HUES48 (cell line): ENCODE measurements at regions not wholly inside any gene's neighbourhood (a gene's known extent, or its start where the extent isn't known, plus 50 kb on each side); places are given as distances from the start of the nearest gene placed in this dataset.

Experiments
- H3K27ac ChIP-seq: one replicate; pipeline ENCODE4 v1.7.0; 2013; ENCODE audit warnings: low read depth, low read length, inconsistent platforms
- H3K27me3 ChIP-seq: 2 replicates; pipeline ENCODE4 v1.6.1; 2013; ENCODE audit warnings: mild to moderate bottlenecking, low read length; ENCODE audit not compliant: control insufficient read depth, insufficient read depth
- H3K36me3 ChIP-seq: 2 replicates; pipeline ENCODE4 v1.6.1; 2013; ENCODE audit warnings: low read length; ENCODE audit not compliant: control insufficient read depth, insufficient read depth
- H3K4me1 ChIP-seq: 2 replicates; pipeline ENCODE4 v1.6.1; 2013; ENCODE audit warnings: mild to moderate bottlenecking, low read length; ENCODE audit not compliant: control insufficient read depth, insufficient read depth
- H3K4me3 ChIP-seq: 2 replicates; pipeline ENCODE4 v1.5.1; 2013; ENCODE audit warnings: mild to moderate bottlenecking, low read depth, low read length
- H3K9ac ChIP-seq: 2 replicates; pipeline ENCODE4 v1.6.1; 2013; ENCODE audit warnings: mild to moderate bottlenecking, low read depth, low read length, moderate library complexity
- H3K9me3 ChIP-seq: 2 replicates; pipeline ENCODE4 v1.6.1; 2013; ENCODE audit warnings: low read length; ENCODE audit not compliant: control insufficient read depth, insufficient read depth

GRCh38 chr1:99115231-99115630, 110.6 kb upstream of the PLPPR5 start:
- Histone ChIP-seq H3K4me3 (no peak overlapping the region), H3K4me1 (peaks cover 5% of the 10 kb centered on the region; the same call in 1 of the 2 replicates), H3K9me3 (no peaks in the 10 kb centered on the region), H3K9ac (no peak overlapping the region), H3K27ac (no peak overlapping the region), H3K27me3 (no peaks in the 10 kb centered on the region), H3K36me3 (no peaks in the 10 kb centered on the region)

GRCh38 chr1:99119188-99119587, 114.5 kb upstream of the PLPPR5 start:
- Histone ChIP-seq H3K27ac (no peak overlapping the region), H3K27me3 (no peaks in the 10 kb centered on the region), H3K4me1 (no peaks in the 10 kb centered on the region), H3K9ac (no peak overlapping the region), H3K36me3 (no peaks in the 10 kb centered on the region), H3K4me3 (no peak overlapping the region), H3K9me3 (no peaks in the 10 kb centered on the region)

- Histone ChIP-seq H3K27me3 (no peaks in the 10 kb centered on the region), H3K27ac (no peak overlapping the region), H3K4me3 (no peak overlapping the region), H3K36me3 (no peaks in the 10 kb centered on the region), H3K9me3 (no peaks in the 10 kb centered on the region), H3K4me1 (no peaks in the 10 kb centered on the region), H3K9ac (no peak overlapping the region)
Observed at GRCh38 chr1:99122039-99122438, 117.4 kb upstream of the PLPPR5 start.

- no peaks in the 10 kb centered on the region for H3K27me3 ChIP-seq
- H3K27ac ChIP-seq = no peak overlapping the region
- no peaks in the 10 kb centered on the region for H3K9me3 ChIP-seq
- no peaks in the 10 kb centered on the region for H3K4me1 ChIP-seq
- H3K4me3 ChIP-seq = no peak overlapping the region
- no peaks in the 10 kb centered on the region for H3K36me3 ChIP-seq
- no peak overlapping the region for H3K9ac ChIP-seq
Observed at GRCh38 chr1:99123936-99124335, 119.3 kb upstream of the PLPPR5 start.

GRCh38 chr1:99131546-99131945, 126.9 kb upstream of the PLPPR5 start:
- H3K4me3 ChIP-seq = no peak overlapping the region
- no peak overlapping the region for H3K27ac ChIP-seq
- peaks cover 17% of the 10 kb centered on the region for H3K4me1 ChIP-seq
- H3K9ac ChIP-seq = no peak overlapping the region
- H3K36me3 ChIP-seq = no peaks in the 10 kb centered on the region
- H3K9me3 ChIP-seq = peaks cover 2% of the 10 kb centered on the region; the same call in 1 of the 2 replicates
- no peaks in the 10 kb centered on the region for H3K27me3 ChIP-seq

GRCh38 chr1:99133756-99134500, 129.3 kb upstream of the PLPPR5 start:
- H3K4me3 ChIP-seq = no peak overlapping the region
- no peaks in the 10 kb centered on the region for H3K36me3 ChIP-seq
- H3K27me3 ChIP-seq = no peaks in the 10 kb centered on the region
- peaks cover 9% of the 10 kb centered on the region for H3K9me3 ChIP-seq
- peaks cover 17% of the 10 kb centered on the region for H3K4me1 ChIP-seq
- H3K9ac ChIP-seq = no peak overlapping the region
- H3K27ac ChIP-seq = no peak overlapping the region

GRCh38 chr1:99137554-99138206, 126.6 kb upstream of the PLPPR4 start:
- no peaks in the 10 kb centered on the region for H3K27me3 ChIP-seq
- peak overlapping the region; percentile 92 for H3K27ac ChIP-seq
- peaks cover 4% of the 10 kb centered on the region for H3K4me1 ChIP-seq
- H3K4me3 ChIP-seq = 0 out of 2 replicates have a peak overlapping the region, but pooled peaks have one; percentile 20
- H3K36me3 ChIP-seq = no peaks in the 10 kb centered on the region
- H3K9ac ChIP-seq = no peak overlapping the region
- peaks cover 11% of the 10 kb centered on the region for H3K9me3 ChIP-seq

GRCh38 chr1:99139876-99140275, 124.4 kb upstream of the PLPPR4 start:
- no peak overlapping the region for H3K27ac ChIP-seq
- H3K9me3 ChIP-seq = peaks cover 11% of the 10 kb centered on the region
- no peaks in the 10 kb centered on the region for H3K36me3 ChIP-seq
- no peak overlapping the region for H3K4me3 ChIP-seq
- no peak overlapping the region for H3K9ac ChIP-seq
- no peaks in the 10 kb centered on the region for H3K4me1 ChIP-seq
- no peaks in the 10 kb centered on the region for H3K27me3 ChIP-seq

- H3K36me3 ChIP-seq = no peaks in the 10 kb centered on the region
- H3K4me1 ChIP-seq = no peaks in the 10 kb centered on the region
- no peaks in the 10 kb centered on the region for H3K9me3 ChIP-seq
- H3K27ac ChIP-seq = no peak overlapping the region
- no peak overlapping the region for H3K4me3 ChIP-seq
- H3K9ac ChIP-seq = no peak overlapping the region
- no peaks in the 10 kb centered on the region for H3K27me3 ChIP-seq
Observed at GRCh38 chr1:99146129-99146848, 118.0 kb upstream of the PLPPR4 start.

GRCh38 chr1:99149952-99150351, 114.3 kb upstream of the PLPPR4 start:
- no peaks in the 10 kb centered on the region for H3K9me3 ChIP-seq
- H3K4me3 ChIP-seq = no peak overlapping the region
- no peaks in the 10 kb centered on the region for H3K27me3 ChIP-seq
- no peak overlapping the region for H3K27ac ChIP-seq
- no peaks in the 10 kb centered on the region for H3K4me1 ChIP-seq
- no peak overlapping the region for H3K9ac ChIP-seq
- H3K36me3 ChIP-seq = no peaks in the 10 kb centered on the region

- Histone ChIP-seq H3K4me3 (no peak overlapping the region), H3K4me1 (no peaks in the 10 kb centered on the region), H3K27ac (no peak overlapping the region), H3K9me3 (no peaks in the 10 kb centered on the region), H3K9ac (no peak overlapping the region), H3K36me3 (no peaks in the 10 kb centered on the region), H3K27me3 (no peaks in the 10 kb centered on the region)
Observed at GRCh38 chr1:99152132-99152531, 112.2 kb upstream of the PLPPR4 start.
